Thyroid gland (tissue), 4 donors: ENCODE measurements at regions not wholly inside any gene's neighbourhood (a gene's known extent, or its start where the extent isn't known, plus 50 kb on each side); places are given as distances from the start of the nearest gene placed in this dataset.

ENCODE experiments used
- DNase-seq, 2 donors: peaks; one replicate each; pipeline ENCODE4 v3.0.0-alpha.2; 2019
- H3K27ac ChIP-seq, 3 donors: fragments of 200-600 bp; sonication (generic); 1 replicate in 2 of 3; 2 replicates in 1 of 3; pipeline ENCODE4 v1.5.1; 2016 to 2019; ENCODE audit warnings: mild to moderate bottlenecking in 1 of 3, moderate library complexity in 1 of 3
- H3K27me3 ChIP-seq: fragments of 200-600 bp; sonication (generic); one replicate; pipeline ENCODE4 v1.5.1; 2019
- H3K36me3 ChIP-seq, 2 donors: fragments of 200-600 bp; sonication (generic); one replicate each; pipeline ENCODE4 v1.5.1; 2016 to 2019
- H3K4me1 ChIP-seq, 2 donors: fragments of 200-600 bp; sonication (generic); one replicate each; pipeline ENCODE4 v1.5.1; 2017 to 2019
- H3K4me3 ChIP-seq, 3 donors: fragments of 200-600 bp; sonication (generic); replicated peaks in 1 of 3; 1 replicate in 2 of 3; 2 replicates in 1 of 3; pipeline ENCODE4 v1.5.1; 2016; ENCODE audit warnings: mild to moderate bottlenecking in 1 of 3
- H3K9me3 ChIP-seq: fragments of 200-600 bp; sonication (generic); one replicate; pipeline ENCODE4 v1.5.1; 2017
- POLR2A ChIP-seq, 2 donors: fragments of 450-650 bp; IDR thresholded peaks; one replicate each; pipeline ENCODE4 v1.6.1; 2017; ENCODE audit warnings: antibody characterized with exemption in 2 of 2, mild to moderate bottlenecking in 2 of 2, moderate library complexity in 1 of 2
- WGBS, 2 donors: methylation state at CpG; one replicate each; pipeline ENCODE4 v1.1.5; 2017; 5-methylcytosine and 5-hydroxymethylcytosine counted together
- intact Hi-C: fragments of 100-400 bp; cut with DNase I; formaldehyde crosslinking; loops from one replicate; pipeline ENCODE4 v1.15.1; 2023
- TF ChIP-seq, protein P1 (sequence below), 6 experiments: fragments of 200-600 bp in 3 of 6; fragments of 450-650 bp in 3 of 6; sonication (generic) in 3 of 6; IDR thresholded peaks; one replicate each; pipeline ENCODE4 v1.5.1; 2016 to 2019; ENCODE audit warnings: antibody characterized with exemption in 6 of 6, mild to moderate bottlenecking in 2 of 6, inconsistent platforms in 1 of 6, moderate library complexity in 1 of 6

- Histone ChIP-seq H3K36me3 (no peaks in the 10 kb centered on the region), H3K4me3 (no peak overlapping the region), H3K27ac (no peak overlapping the region), H3K9me3 (no peaks in the 10 kb centered on the region), H3K27me3 (no peaks in the 10 kb centered on the region), H3K4me1 (no peaks in the 10 kb centered on the region)
- intact Hi-C loops = no loop called here
- no peak for TF ChIP-seq POLR2A (IDR thresholded peaks at IDR 0.05)
- TF ChIP-seq, protein P1, sequence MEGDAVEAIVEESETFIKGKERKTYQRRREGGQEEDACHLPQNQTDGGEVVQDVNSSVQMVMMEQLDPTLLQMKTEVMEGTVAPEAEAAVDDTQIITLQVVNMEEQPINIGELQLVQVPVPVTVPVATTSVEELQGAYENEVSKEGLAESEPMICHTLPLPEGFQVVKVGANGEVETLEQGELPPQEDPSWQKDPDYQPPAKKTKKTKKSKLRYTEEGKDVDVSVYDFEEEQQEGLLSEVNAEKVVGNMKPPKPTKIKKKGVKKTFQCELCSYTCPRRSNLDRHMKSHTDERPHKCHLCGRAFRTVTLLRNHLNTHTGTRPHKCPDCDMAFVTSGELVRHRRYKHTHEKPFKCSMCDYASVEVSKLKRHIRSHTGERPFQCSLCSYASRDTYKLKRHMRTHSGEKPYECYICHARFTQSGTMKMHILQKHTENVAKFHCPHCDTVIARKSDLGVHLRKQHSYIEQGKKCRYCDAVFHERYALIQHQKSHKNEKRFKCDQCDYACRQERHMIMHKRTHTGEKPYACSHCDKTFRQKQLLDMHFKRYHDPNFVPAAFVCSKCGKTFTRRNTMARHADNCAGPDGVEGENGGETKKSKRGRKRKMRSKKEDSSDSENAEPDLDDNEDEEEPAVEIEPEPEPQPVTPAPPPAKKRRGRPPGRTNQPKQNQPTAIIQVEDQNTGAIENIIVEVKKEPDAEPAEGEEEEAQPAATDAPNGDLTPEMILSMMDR (IDR thresholded peaks at IDR 0.05) = no peak
- 47 to 49% methylated on average over 2 of the region's 2 CpGs for WGBS, 2 donors
- no peak for DNase-seq
These were observed 576.5 kb upstream of the PLXNA2 start for GRCh38 chr1:208820580-208821212.

DNA sequence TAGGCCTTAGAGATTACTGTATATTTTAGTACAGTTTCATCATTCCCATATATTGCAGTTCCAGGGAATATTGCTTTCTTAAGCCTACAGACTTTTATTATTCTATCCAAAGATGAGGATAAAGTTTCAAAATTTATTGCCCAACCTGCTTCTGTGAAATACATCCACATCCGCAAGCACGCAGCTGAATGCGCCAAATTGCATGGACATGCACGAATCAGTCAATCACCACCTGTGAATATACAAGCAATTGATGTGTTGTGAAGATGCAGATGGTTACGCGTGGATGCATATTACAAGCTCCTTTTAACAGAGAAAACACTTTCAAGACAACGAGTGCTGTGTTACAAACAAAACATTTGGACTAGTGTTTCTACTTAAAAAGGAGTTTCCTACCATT, 577.8 kb upstream of the PLXNA2 start:
- H3K4me1 ChIP-seq = no peaks in the 10 kb centered on the region
- H3K27me3 ChIP-seq = no peaks in the 10 kb centered on the region
- no peak for DNase-seq
- 53 to 74% methylated on average over 7 of the region's 7 CpGs for WGBS, 2 donors
- H3K4me3 ChIP-seq = no peak overlapping the region
- no peak for TF ChIP-seq POLR2A (IDR thresholded peaks at IDR 0.05)
- TF ChIP-seq, protein P1 (IDR thresholded peaks at IDR 0.05) = no peak
- H3K9me3 ChIP-seq = no peaks in the 10 kb centered on the region
- H3K27ac ChIP-seq = no peak overlapping the region
- H3K36me3 ChIP-seq = no peaks in the 10 kb centered on the region
- intact Hi-C loops = no loop called here

GRCh38 chr1:208825300-208825699, 581.1 kb upstream of the PLXNA2 start:
- no peaks in the 10 kb centered on the region for H3K36me3 ChIP-seq
- no peak for TF ChIP-seq POLR2A (IDR thresholded peaks at IDR 0.05)
- TF ChIP-seq, protein P1 (IDR thresholded peaks at IDR 0.05) = no peak
- 89% methylated on average over 2 of the region's 2 CpGs for WGBS, 2 donors
- H3K4me1 ChIP-seq = no peaks in the 10 kb centered on the region
- no peak overlapping the region for H3K27ac ChIP-seq
- no peaks in the 10 kb centered on the region for H3K9me3 ChIP-seq
- no peak overlapping the region for H3K4me3 ChIP-seq
- DNase-seq = no peak
- no peaks in the 10 kb centered on the region for H3K27me3 ChIP-seq
- intact Hi-C loops = no loop called here

DNA sequence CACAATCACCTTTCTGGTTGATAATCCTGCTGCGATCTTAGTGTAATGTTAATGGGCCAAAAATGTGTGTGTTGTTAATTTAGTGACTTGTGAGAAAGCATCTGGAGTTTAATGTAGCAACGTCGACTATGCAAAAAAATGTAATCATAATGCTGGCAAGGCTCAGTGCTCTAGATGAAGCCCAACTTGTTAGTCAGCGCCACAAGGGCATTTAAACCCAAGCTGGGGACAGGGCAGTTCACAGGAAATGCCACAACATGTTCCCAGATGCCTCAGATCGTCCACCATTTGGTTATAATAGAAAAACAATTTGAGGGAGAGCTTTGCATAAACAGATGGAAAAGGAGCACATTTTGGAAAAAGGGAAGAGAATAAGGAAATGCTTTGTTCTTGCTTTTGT, 585.4 kb upstream of the PLXNA2 start:
- no peaks in the 10 kb centered on the region for H3K4me1 ChIP-seq
- H3K27ac ChIP-seq = no peak overlapping the region
- no peaks in the 10 kb centered on the region for H3K27me3 ChIP-seq
- intact Hi-C loops = no loop called here
- H3K9me3 ChIP-seq = no peaks in the 10 kb centered on the region
- no peak for DNase-seq
- 75 to 76% methylated on average over 5 of the region's 5 CpGs for WGBS, 2 donors
- no peak overlapping the region for H3K4me3 ChIP-seq
- H3K36me3 ChIP-seq = no peaks in the 10 kb centered on the region
- TF ChIP-seq, protein P1 (IDR thresholded peaks at IDR 0.05) = no peak
- no peak for TF ChIP-seq POLR2A (IDR thresholded peaks at IDR 0.05)

DNA sequence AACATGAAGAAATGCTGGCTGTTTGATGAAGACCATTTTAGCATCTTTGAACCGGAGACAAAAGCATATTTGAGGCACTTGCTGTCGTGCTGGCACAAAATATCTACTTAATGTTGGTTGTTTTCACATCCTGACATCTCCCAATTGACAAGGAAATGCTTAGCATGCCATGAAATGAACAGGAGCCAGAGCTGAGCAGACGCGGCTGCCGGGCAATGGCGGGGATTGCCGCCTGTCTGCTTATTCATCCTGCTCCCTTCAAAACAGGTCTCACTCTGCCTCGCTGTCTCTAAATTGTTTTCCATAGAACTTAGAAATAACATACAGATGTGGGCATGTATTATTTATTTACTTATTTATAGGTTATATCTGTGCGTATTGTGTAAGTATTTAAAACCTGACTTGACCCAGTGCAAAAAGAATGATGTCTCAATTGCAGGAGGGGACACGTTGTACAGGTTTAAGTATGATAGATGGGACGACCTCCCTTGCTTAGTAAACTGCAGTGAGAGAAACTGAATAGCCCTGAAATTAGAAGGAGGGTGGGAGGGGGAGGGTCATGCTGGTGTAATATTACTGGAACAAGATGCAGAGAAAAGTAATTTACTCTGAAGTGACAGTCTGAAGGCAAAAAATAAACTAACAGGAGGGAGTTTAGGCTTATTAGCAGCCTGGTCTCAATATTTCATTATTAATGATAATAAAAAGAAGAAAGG, 590.4 kb upstream of the PLXNA2 start:
- no peak for DNase-seq
- H3K4me3 ChIP-seq = no peak overlapping the region
- TF ChIP-seq, protein P1 (IDR thresholded peaks at IDR 0.05) = no peak
- TF ChIP-seq POLR2A (IDR thresholded peaks at IDR 0.05) = no peak
- intact Hi-C loops = no loop called here
- 44 to 55% methylated on average over 11 of the region's 11 CpGs for WGBS, 2 donors
- no peaks in the 10 kb centered on the region for H3K27me3 ChIP-seq
- H3K36me3 ChIP-seq = no peaks in the 10 kb centered on the region
- H3K4me1 ChIP-seq = no peaks in the 10 kb centered on the region
- H3K9me3 ChIP-seq = no peaks in the 10 kb centered on the region
- no peak overlapping the region for H3K27ac ChIP-seq
